ENCODE measurements at regions not wholly inside any gene's neighbourhood (a gene's known extent, or its start where the extent isn't known, plus 50 kb on each side); places are given as distances from the start of the nearest gene placed in this dataset.

DNA sequence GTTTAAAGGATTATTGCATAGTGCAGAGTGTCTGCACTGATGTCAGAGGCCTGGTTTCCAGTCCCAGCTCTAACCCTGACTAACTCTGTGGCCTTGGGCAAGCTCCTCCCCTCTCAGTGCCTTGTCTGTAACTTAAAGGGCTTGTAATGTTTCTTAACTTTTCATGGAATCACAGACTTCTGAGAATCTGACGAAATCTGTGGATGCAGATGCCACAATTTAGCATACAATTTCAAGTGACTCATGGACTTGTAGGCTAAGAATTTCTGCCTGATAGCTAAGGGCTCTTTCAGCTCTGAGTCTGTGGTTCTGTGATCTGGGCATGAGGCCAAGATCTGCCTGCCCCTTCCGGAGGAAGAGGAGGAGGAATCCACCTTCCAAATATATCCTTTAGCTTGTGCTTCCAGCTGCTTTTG, 236.9 kb downstream of the AR start:
- H3K36me3 ChIP-seq (ENCODE audit: control insufficient read depth in 2 of 2, extremely low read depth in 1 of 2, insufficient read depth in 1 of 2, low read length in 1 of 2): no peaks in the 10 kb centered on the region
- H3K4me1 ChIP-seq (ENCODE audit: control insufficient read depth in 1 of 2, extremely low read depth in 1 of 2, insufficient read depth in 2 of 2, low read length in 2 of 2): no peaks in the 10 kb centered on the region
- H3K4me3 Mint-ChIP-seq: no peak overlapping the region
- DNase-seq: no peak
- no peak for ATAC-seq (replicated peaks in 1 of 4)
- no peak overlapping the region for H3K27ac ChIP-seq (ENCODE audit: low read length)
- no peak overlapping the region for H3K4me3 ChIP-seq (ENCODE audit: control insufficient read depth in 1 of 2, extremely low read depth in 1 of 2, low read length in 1 of 2)
- H3K9me3 Mint-ChIP-seq: no peaks in the 10 kb centered on the region
- WGBS (ENCODE audit: insufficient coverage): no CpG with 5 or more reads among the region's 2 CpGs
- no peaks in the 10 kb centered on the region for H3K36me3 Mint-ChIP-seq
- H3K9me3 ChIP-seq: no peaks in the 10 kb centered on the region
- H3K4me1 Mint-ChIP-seq: peaks cover 0 to 2% (median 0%) of the 10 kb centered on the region in 3 donors
- CTCF ChIA-PET: no interaction called here
- peaks cover 0 to 7% of the 10 kb centered on the region in 2 donors for H3K27me3 Mint-ChIP-seq
- POLR2A ChIA-PET: no interaction called here
- no peak overlapping the region for H3K27ac Mint-ChIP-seq
- no peaks in the 10 kb centered on the region for H3K27me3 ChIP-seq (replicated peaks in 1 of 2; ENCODE audit: control insufficient read depth in 2 of 2, extremely low read depth in 1 of 2, insufficient read depth in 2 of 2, low read length in 1 of 2)

DNA sequence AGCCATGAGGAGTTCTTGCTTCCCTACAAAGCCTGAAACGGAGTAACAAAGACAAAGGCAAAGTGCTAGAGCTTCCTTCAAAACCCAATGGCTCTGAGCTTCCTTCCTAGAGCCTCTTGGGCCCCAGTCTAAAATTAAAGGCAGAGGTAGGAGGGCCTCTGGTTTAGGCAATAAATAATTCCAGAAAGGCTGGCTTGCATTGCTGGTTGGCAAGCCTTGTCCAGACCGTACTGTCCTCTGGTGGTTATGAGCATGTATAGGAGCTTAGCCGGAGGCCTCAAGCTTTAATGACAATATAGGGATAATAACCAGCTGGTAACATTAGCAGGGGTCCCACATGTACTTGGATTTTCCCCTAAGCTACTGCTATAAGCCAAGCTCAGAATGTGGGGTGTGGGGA, 237.3 kb downstream of the AR start:
- CTCF ChIA-PET: no interaction called here
- no peak overlapping the region for H3K27ac Mint-ChIP-seq
- Histone ChIP-seq H3K4me3 (ENCODE audit: control insufficient read depth in 1 of 2, extremely low read depth in 1 of 2, low read length in 1 of 2) (no peak overlapping the region), H3K9me3 (no peaks in the 10 kb centered on the region), H3K27me3 (replicated peaks in 1 of 2; ENCODE audit: control insufficient read depth in 2 of 2, extremely low read depth in 1 of 2, insufficient read depth in 2 of 2, low read length in 1 of 2) (no peaks in the 10 kb centered on the region), H3K4me1 (ENCODE audit: control insufficient read depth in 1 of 2, extremely low read depth in 1 of 2, insufficient read depth in 2 of 2, low read length in 2 of 2) (no peaks in the 10 kb centered on the region), H3K27ac (ENCODE audit: low read length) (no peak overlapping the region), H3K36me3 (ENCODE audit: control insufficient read depth in 2 of 2, extremely low read depth in 1 of 2, insufficient read depth in 1 of 2, low read length in 1 of 2) (no peaks in the 10 kb centered on the region)
- ATAC-seq (replicated peaks in 1 of 4): no peak
- H3K4me3 Mint-ChIP-seq: no peak overlapping the region
- 33% methylated on average over 1 of the region's 3 CpGs for WGBS (ENCODE audit: insufficient coverage)
- DNase-seq: no peak
- H3K4me1 Mint-ChIP-seq: peaks cover 0 to 2% (median 0%) of the 10 kb centered on the region in 3 donors
- H3K27me3 Mint-ChIP-seq: peaks cover 0 to 7% of the 10 kb centered on the region in 2 donors
- POLR2A ChIA-PET: no interaction called here
- no peaks in the 10 kb centered on the region for H3K9me3 Mint-ChIP-seq
- no peaks in the 10 kb centered on the region for H3K36me3 Mint-ChIP-seq

GRCh38 chrX:67784712-67785111, 240.9 kb downstream of the AR start:
- ChIA-PET POLR2A (no interaction called here), CTCF (interaction anchor here in 1 of 2 donors (0.5 kb wide), 1 partner anchor 36 kb away, joined by 3 read pairs; no protein-coding TSS in a partner anchor)
- H3K9me3 Mint-ChIP-seq: no peaks in the 10 kb centered on the region

DNA sequence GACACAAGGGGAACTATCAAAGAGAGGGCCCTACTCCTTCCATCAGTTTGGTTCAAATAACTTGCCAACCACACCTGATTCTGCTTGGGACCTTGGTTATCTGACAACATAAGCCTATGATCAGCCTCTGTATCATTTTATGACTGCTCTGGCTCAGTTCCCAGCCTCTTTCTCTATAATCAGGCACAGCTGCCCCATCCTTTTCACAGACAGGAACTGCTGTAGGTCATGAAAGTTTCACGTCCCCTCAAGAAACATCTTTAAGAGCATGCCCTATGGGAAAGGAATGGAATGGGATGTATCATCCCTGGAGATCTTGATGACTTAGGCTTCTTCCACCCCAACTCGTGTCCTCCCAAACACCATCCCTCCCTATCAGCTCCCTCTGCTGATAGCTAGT, 243.4 kb downstream of the AR start:
- Histone ChIP-seq H3K27me3 (replicated peaks in 1 of 2; ENCODE audit: control insufficient read depth in 2 of 2, extremely low read depth in 1 of 2, insufficient read depth in 2 of 2, low read length in 1 of 2) (no peaks in the 10 kb centered on the region), H3K36me3 (ENCODE audit: control insufficient read depth in 2 of 2, extremely low read depth in 1 of 2, insufficient read depth in 1 of 2, low read length in 1 of 2) (no peaks in the 10 kb centered on the region), H3K27ac (ENCODE audit: low read length) (no peak overlapping the region), H3K9me3 (no peaks in the 10 kb centered on the region), H3K4me1 (ENCODE audit: control insufficient read depth in 1 of 2, extremely low read depth in 1 of 2, insufficient read depth in 2 of 2, low read length in 2 of 2) (no peaks in the 10 kb centered on the region), H3K4me3 (ENCODE audit: control insufficient read depth in 1 of 2, extremely low read depth in 1 of 2, low read length in 1 of 2) (no peak overlapping the region)
- ATAC-seq (replicated peaks in 1 of 4) (no peak), DNase-seq (no peak)
- CTCF ChIA-PET: no interaction called here
- no peak overlapping the region for H3K4me3 Mint-ChIP-seq
- POLR2A ChIA-PET: no interaction called here
- H3K9me3 Mint-ChIP-seq: no peaks in the 10 kb centered on the region
- H3K27ac Mint-ChIP-seq: no peak overlapping the region
- H3K4me1 Mint-ChIP-seq: no peaks in the 10 kb centered on the region
- H3K36me3 Mint-ChIP-seq: no peaks in the 10 kb centered on the region
- WGBS (ENCODE audit: insufficient coverage): no CpG with 5 or more reads among the region's 2 CpGs
- peaks cover 0 to 3% of the 10 kb centered on the region in 2 donors for H3K27me3 Mint-ChIP-seq

More at GRCh38 chrX:67784712-67785111, 240.9 kb downstream of the AR start:
- Mint-ChIP-seq H3K27me3 (no peaks in the 10 kb centered on the region), H3K36me3 (no peaks in the 10 kb centered on the region), H3K27ac (no peak overlapping the region), H3K4me1 (peaks cover 0 to 2% (median 0%) of the 10 kb centered on the region in 3 donors), H3K4me3 (no peak overlapping the region)
- ATAC-seq (replicated peaks in 1 of 4) (no peak), DNase-seq (no peak)
- H3K4me1 ChIP-seq (ENCODE audit: control insufficient read depth in 1 of 2, extremely low read depth in 1 of 2, insufficient read depth in 2 of 2, low read length in 2 of 2): no peaks in the 10 kb centered on the region
- no peak overlapping the region for H3K4me3 ChIP-seq (ENCODE audit: control insufficient read depth in 1 of 2, extremely low read depth in 1 of 2, low read length in 1 of 2)
- H3K27me3 ChIP-seq (replicated peaks in 1 of 2; ENCODE audit: control insufficient read depth in 2 of 2, extremely low read depth in 1 of 2, insufficient read depth in 2 of 2, low read length in 1 of 2): no peaks in the 10 kb centered on the region
- no peaks in the 10 kb centered on the region for H3K9me3 ChIP-seq
- no peak overlapping the region for H3K27ac ChIP-seq (ENCODE audit: low read length)
- no CpG with 5 or more reads among the region's 2 CpGs for WGBS (ENCODE audit: insufficient coverage)
- H3K36me3 ChIP-seq (ENCODE audit: control insufficient read depth in 2 of 2, extremely low read depth in 1 of 2, insufficient read depth in 1 of 2, low read length in 1 of 2): no peaks in the 10 kb centered on the region

- H3K4me1 ChIP-seq (ENCODE audit: control insufficient read depth in 1 of 2, extremely low read depth in 1 of 2, insufficient read depth in 2 of 2, low read length in 2 of 2): no peaks in the 10 kb centered on the region
- POLR2A ChIA-PET: no interaction called here
These were observed 245.7 kb downstream of the AR start for GRCh38 chrX:67789536-67789935.

More at GRCh38 chrX:67789536-67789935, 245.7 kb downstream of the AR start:
- no peak overlapping the region for H3K27ac Mint-ChIP-seq
- WGBS (ENCODE audit: insufficient coverage): no CpG with 5 or more reads among the region's 2 CpGs
- H3K27me3 ChIP-seq (replicated peaks in 1 of 2; ENCODE audit: control insufficient read depth in 2 of 2, extremely low read depth in 1 of 2, insufficient read depth in 2 of 2, low read length in 1 of 2): no peaks in the 10 kb centered on the region
- no peak overlapping the region for H3K4me3 ChIP-seq (ENCODE audit: control insufficient read depth in 1 of 2, extremely low read depth in 1 of 2, low read length in 1 of 2)
- H3K36me3 Mint-ChIP-seq: no peaks in the 10 kb centered on the region
- H3K9me3 Mint-ChIP-seq: no peaks in the 10 kb centered on the region
- no peak overlapping the region for H3K4me3 Mint-ChIP-seq
- ATAC-seq (replicated peaks in 1 of 4) (no peak), DNase-seq (no peak)
- H3K36me3 ChIP-seq (ENCODE audit: control insufficient read depth in 2 of 2, extremely low read depth in 1 of 2, insufficient read depth in 1 of 2, low read length in 1 of 2): no peaks in the 10 kb centered on the region
- H3K27ac ChIP-seq (ENCODE audit: low read length): no peak overlapping the region
- CTCF ChIA-PET: no interaction called here
- no peaks in the 10 kb centered on the region for H3K4me1 Mint-ChIP-seq
- H3K27me3 Mint-ChIP-seq: peaks cover 0 to 8% of the 10 kb centered on the region in 2 donors
- no peaks in the 10 kb centered on the region for H3K9me3 ChIP-seq

Measured in T-cell (primary cell).